Activated CD4-positive, alpha-beta T cell treated with anti-CD3 and anti-CD28 coated beads, Interleukin-2, amount 10 ng/mL, durations not matched to agents 7 days and 5 days (primary cell): ENCODE measurements at regions not wholly inside any gene's neighbourhood (a gene's known extent, or its start where the extent isn't known, plus 50 kb on each side); places are given as distances from the start of the nearest gene placed in this dataset.

Experiments
- CTCF ChIA-PET: fragments of 350-600 bp; sonication (Branson Sonifier 250); formaldehyde crosslinking; loops from one replicate; lab custom pipeline; 2021; ENCODE audit warnings: antibody characterized with exemption; lab: Charles Lee
- POLR2A ChIA-PET: fragments of 350-600 bp; sonication (Branson Sonifier 250); formaldehyde crosslinking; loops from one replicate; lab custom pipeline; 2021; ENCODE audit warnings: antibody characterized with exemption; lab: Charles Lee
- DNase-seq: peaks from one replicate; pipeline ENCODE4 v3.0.0-alpha.2; 2020
- H3K27ac Mint-ChIP-seq: one replicate; pipeline ENCODE4 v1.8.0; 2021; ENCODE audit warnings: mild to moderate bottlenecking, moderate library complexity, mixed read lengths
- H3K27me3 Mint-ChIP-seq: one replicate; pipeline ENCODE4 v1.8.0; 2021; ENCODE audit warnings: mixed read lengths
- H3K36me3 Mint-ChIP-seq: one replicate; pipeline ENCODE4 v1.8.0; 2021; ENCODE audit warnings: low read depth, mixed read lengths
- H3K4me1 Mint-ChIP-seq: one replicate; pipeline ENCODE4 v1.8.0; 2021; ENCODE audit warnings: mixed read lengths
- H3K4me3 Mint-ChIP-seq: one replicate; pipeline ENCODE4 v1.8.0; 2021; ENCODE audit warnings: mild to moderate bottlenecking, moderate library complexity, mixed read lengths
- H3K9me3 Mint-ChIP-seq: one replicate; pipeline ENCODE4 v1.8.0; 2021; ENCODE audit warnings: mixed read lengths

DNA sequence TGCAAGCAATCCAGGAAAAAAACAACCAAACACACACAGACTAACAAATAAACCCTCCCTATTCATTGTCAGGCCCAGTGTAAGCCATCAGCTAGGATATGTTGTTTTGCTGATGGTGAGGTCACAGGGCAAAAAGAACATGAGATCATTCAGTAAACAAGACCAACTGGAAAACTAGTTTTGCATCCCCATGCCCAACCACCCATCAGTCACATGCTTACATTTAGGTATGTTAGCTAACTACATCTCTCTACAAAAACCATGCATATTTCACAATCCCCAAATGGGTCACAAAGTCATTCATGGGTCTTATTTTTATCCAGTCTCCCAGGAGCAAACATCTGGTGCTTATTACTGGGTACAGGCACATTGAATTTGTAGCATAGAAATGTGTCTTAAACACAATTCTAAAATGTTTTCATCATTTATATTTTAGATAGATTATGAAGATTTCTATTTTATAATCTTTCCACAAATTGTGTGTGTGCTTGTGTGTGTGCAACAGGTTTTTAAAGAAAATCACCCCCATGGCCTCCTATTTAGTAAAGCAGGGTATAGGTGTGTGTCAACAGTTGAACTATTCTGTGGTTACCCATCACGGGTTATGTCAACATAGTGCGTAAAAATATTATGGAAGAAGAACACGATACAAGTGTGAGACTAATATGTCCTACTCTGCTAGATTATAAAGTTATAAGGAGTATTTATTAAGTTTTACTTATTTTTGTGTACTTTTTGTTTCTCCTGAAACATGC is 103.8 kb upstream of the AKR1E2 start:
- H3K27me3 Mint-ChIP-seq, result peaks cover 12% of the 10 kb centered on the region
- ChIA-PET CTCF (interaction anchor here (0.7 kb wide), 1 partner anchor 395 kb away, joined by 3 read pairs; no protein-coding TSS in a partner anchor), POLR2A (no interaction called here)
- no peak for DNase-seq
- peaks cover 2% of the 10 kb centered on the region for H3K9me3 Mint-ChIP-seq
- no peak overlapping the region for H3K4me3 Mint-ChIP-seq
- H3K36me3 Mint-ChIP-seq, result no peaks in the 10 kb centered on the region
- no peak overlapping the region for H3K27ac Mint-ChIP-seq
- H3K4me1 Mint-ChIP-seq, result no peaks in the 10 kb centered on the region

DNA sequence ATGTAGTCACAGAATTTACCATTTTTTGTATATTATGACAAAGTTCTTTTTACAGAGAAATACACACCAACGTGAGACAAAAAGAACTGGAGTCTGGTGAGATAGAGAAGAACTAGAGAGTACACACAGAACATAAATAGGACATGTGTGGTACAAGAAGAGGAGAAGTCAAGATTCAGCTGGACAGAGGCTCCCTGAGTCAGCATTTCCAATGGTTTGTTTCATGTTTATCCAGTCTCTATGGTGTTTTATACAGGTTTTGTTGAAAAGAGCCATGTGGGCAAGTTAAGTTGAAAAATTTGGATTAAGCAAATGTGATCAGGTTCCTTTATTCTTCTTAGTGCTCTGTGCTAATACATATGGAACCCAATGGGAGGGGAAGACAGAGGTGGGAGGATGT is 105.5 kb upstream of the AKR1E2 start:
- H3K4me3 Mint-ChIP-seq, result no peak overlapping the region
- peaks cover 2% of the 10 kb centered on the region for H3K9me3 Mint-ChIP-seq
- ChIA-PET POLR2A (no interaction called here), CTCF (no interaction called here)
- DNase-seq, result no peak
- H3K4me1 Mint-ChIP-seq, result no peaks in the 10 kb centered on the region
- H3K27me3 Mint-ChIP-seq, result peaks cover 18% of the 10 kb centered on the region
- no peaks in the 10 kb centered on the region for H3K36me3 Mint-ChIP-seq
- H3K27ac Mint-ChIP-seq, result no peak overlapping the region

GRCh38 chr10:4719671-4720070 is 106.3 kb upstream of the AKR1E2 start:
- H3K27ac Mint-ChIP-seq, result no peak overlapping the region
- ChIA-PET POLR2A (no interaction called here), CTCF (no interaction called here)
- peaks cover 2% of the 10 kb centered on the region for H3K9me3 Mint-ChIP-seq
- peaks cover 20% of the 10 kb centered on the region for H3K27me3 Mint-ChIP-seq
- H3K36me3 Mint-ChIP-seq, result no peaks in the 10 kb centered on the region
- H3K4me1 Mint-ChIP-seq, result no peaks in the 10 kb centered on the region
- H3K4me3 Mint-ChIP-seq, result no peak overlapping the region
- no peak for DNase-seq

DNA sequence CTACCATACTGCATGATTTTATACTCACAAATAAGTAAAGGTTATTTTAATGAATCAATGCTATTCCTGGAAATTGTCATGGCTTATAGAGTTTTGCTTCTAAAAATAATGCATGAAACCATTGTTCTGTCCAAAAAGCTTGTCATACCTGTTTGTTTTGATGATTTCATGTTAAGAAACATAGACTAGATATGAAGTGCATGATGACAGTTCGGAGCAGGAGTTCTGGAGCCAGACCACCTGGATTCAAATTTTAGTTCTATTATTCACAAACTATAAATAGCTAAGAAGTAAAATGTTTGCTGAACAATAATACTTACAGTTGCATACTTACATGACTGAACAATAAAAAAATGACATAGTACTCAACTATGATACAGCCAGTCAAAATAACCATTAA is 107.0 kb upstream of the AKR1E2 start:
- H3K27ac Mint-ChIP-seq, result no peak overlapping the region
- H3K4me3 Mint-ChIP-seq, result no peak overlapping the region
- POLR2A ChIA-PET, result no interaction called here
- H3K27me3 Mint-ChIP-seq, result peaks cover 22% of the 10 kb centered on the region
- no peaks in the 10 kb centered on the region for H3K4me1 Mint-ChIP-seq
- H3K36me3 Mint-ChIP-seq, result no peaks in the 10 kb centered on the region
- H3K9me3 Mint-ChIP-seq, result peaks cover 2% of the 10 kb centered on the region
- no peak for DNase-seq
- CTCF ChIA-PET, result no interaction called here

- POLR2A ChIA-PET, result no interaction called here
- CTCF ChIA-PET, result no interaction called here
- H3K27ac Mint-ChIP-seq, result no peak overlapping the region
- no peaks in the 10 kb centered on the region for H3K36me3 Mint-ChIP-seq
- H3K4me3 Mint-ChIP-seq, result no peak overlapping the region
- peaks cover 22% of the 10 kb centered on the region for H3K27me3 Mint-ChIP-seq
- no peaks in the 10 kb centered on the region for H3K4me1 Mint-ChIP-seq
- no peak for DNase-seq
- peaks cover 2% of the 10 kb centered on the region for H3K9me3 Mint-ChIP-seq
Measured at GRCh38 chr10:4718544-4718943, 107.5 kb upstream of the AKR1E2 start.

GRCh38 chr10:4717670-4718069 is 108.3 kb upstream of the AKR1E2 start:
- POLR2A ChIA-PET, result no interaction called here
- Mint-ChIP-seq H3K36me3 (no peaks in the 10 kb centered on the region), H3K4me1 (no peaks in the 10 kb centered on the region), H3K4me3 (no peak overlapping the region), H3K9me3 (peaks cover 2% of the 10 kb centered on the region), H3K27ac (no peak overlapping the region), H3K27me3 (peaks cover 19% of the 10 kb centered on the region)
- DNase-seq, result no peak
- CTCF ChIA-PET, result interaction anchor here (1.0 kb wide), 1 partner anchor 13 kb away, joined by 3 read pairs; no protein-coding TSS in a partner anchor

DNA sequence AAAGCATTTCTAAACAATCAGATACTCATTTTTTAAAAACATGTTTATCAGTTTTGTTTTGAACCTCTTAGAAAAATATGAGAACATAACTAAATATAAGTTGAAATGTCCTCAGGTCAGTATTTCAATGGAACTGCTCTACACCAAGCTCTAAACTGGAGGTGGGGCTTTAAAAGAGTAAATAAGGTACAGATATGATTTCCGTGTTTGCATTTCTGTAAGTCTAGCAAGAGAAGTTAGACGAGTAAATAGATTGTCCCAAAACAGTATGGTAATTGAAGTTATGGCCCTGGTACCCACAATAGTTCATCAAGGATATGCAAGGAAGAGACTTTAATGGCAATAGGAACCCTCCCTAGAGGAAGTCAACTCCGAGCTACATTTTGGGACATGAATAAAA is 115.1 kb upstream of the AKR1E2 start:
- Mint-ChIP-seq H3K9me3 (no peaks in the 10 kb centered on the region), H3K36me3 (no peaks in the 10 kb centered on the region), H3K4me3 (no peak overlapping the region), H3K4me1 (no peaks in the 10 kb centered on the region), H3K27ac (no peak overlapping the region), H3K27me3 (peaks cover 8% of the 10 kb centered on the region)
- no peak for DNase-seq
- CTCF ChIA-PET, result no interaction called here
- POLR2A ChIA-PET, result no interaction called here

DNA sequence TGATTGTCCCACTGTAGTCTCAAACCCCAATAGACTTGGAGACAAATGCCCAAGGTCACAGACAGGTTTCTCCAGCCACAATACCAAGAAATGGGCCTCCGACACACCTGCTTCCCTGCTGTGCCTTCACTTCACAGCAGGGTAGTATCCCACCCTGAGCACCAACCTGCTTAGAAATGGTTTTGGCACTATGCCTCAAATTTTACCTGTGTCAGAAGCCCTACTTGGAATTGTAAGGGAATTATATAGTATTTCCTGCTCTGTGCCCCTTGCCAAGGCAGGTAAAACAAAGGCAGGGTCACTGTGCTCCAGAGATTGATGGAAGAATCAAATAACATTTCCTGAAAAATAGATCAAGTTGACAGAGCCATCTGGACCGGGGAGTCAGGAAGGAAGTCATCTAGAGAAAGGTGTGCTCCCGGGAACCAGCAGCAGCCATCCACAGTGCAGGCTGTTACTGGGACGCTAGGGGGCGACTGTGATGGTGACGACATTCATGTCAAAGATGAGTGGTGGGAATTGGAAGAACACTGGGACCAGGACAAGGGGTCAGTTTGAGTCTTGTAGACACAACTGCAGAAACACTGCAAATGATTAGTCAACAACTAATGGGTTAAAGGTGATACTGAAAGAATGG is 117.8 kb upstream of the AKR1E2 start:
- no peaks in the 10 kb centered on the region for H3K4me1 Mint-ChIP-seq
- DNase-seq, result peak; percentile 10
- H3K36me3 Mint-ChIP-seq, result no peaks in the 10 kb centered on the region
- H3K4me3 Mint-ChIP-seq, result no peak overlapping the region
- ChIA-PET CTCF (no interaction called here), POLR2A (no interaction called here)
- H3K27me3 Mint-ChIP-seq, result peaks cover 6% of the 10 kb centered on the region
- no peak overlapping the region for H3K27ac Mint-ChIP-seq
- H3K9me3 Mint-ChIP-seq, result no peaks in the 10 kb centered on the region

DNA sequence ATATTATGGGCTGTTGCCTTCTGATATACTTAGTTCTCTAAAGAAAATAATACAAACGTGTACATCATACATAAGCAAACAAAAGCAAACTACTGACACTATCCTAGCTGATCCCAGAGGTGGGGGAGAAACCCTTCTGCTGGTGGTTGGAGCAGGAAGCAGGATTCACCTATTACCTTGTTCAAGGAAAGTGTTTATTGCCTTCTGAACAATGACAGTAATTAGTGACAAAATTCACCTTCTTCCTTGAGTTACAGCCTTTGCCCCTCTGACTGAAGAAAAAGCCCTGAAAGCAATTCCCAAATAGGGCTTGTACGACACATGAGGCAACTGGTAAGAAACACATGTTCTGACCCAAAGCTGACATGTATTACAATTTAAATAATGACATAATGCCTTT is 118.8 kb upstream of the AKR1E2 start:
- no peaks in the 10 kb centered on the region for H3K9me3 Mint-ChIP-seq
- H3K27ac Mint-ChIP-seq, result no peak overlapping the region
- CTCF ChIA-PET, result no interaction called here
- no peak for DNase-seq
- no peak overlapping the region for H3K4me3 Mint-ChIP-seq
- no peaks in the 10 kb centered on the region for H3K36me3 Mint-ChIP-seq
- H3K27me3 Mint-ChIP-seq, result peaks cover 6% of the 10 kb centered on the region
- H3K4me1 Mint-ChIP-seq, result no peaks in the 10 kb centered on the region
- POLR2A ChIA-PET, result no interaction called here

DNA sequence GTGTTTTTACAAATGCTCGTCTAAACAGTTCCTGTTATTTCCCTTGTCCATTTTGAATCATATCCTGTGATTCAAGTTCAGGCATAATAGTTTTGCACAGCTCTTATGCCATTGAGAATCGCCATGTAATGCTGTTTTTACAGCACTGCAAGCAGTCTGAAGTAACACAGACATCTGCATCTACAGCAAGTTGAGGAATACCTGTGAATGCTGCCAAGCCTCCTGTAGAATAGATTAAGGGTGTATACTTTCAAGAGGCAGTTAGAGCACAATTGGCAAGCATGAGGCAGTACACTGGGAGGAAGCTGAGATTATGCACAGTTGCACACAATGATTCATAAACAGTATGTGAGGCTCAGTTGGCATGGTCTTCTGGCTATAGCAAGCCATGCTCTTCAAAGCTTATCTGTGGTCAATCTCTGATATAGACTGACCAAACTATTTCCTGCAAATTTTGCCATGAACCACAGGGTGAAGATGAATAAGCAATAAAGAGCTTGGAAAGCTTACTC is 121.9 kb upstream of the AKR1E2 start:
- POLR2A ChIA-PET, result no interaction called here
- H3K27me3 Mint-ChIP-seq, result peaks cover 14% of the 10 kb centered on the region

GRCh38 chr10:4701016-4701415 is 125.0 kb upstream of the AKR1E2 start:
- CTCF ChIA-PET, result no interaction called here

More for the DNA sequence above, 121.9 kb upstream of the AKR1E2 start:
- H3K4me1 Mint-ChIP-seq, result no peaks in the 10 kb centered on the region
- DNase-seq, result no peak
- H3K9me3 Mint-ChIP-seq, result no peaks in the 10 kb centered on the region
- H3K4me3 Mint-ChIP-seq, result no peak overlapping the region
- CTCF ChIA-PET, result interaction anchor here (1.0 to 1.2 kb wide), 2 partner anchors 8 to 14 kb away, joined by 3 to 4 read pairs; no protein-coding TSS in a partner anchor
- no peaks in the 10 kb centered on the region for H3K36me3 Mint-ChIP-seq
- no peak overlapping the region for H3K27ac Mint-ChIP-seq

GRCh38 chr10:4699950-4700730 is 125.9 kb upstream of the AKR1E2 start:
- POLR2A ChIA-PET, result no interaction called here
- Mint-ChIP-seq H3K36me3 (no peaks in the 10 kb centered on the region), H3K9me3 (no peaks in the 10 kb centered on the region), H3K4me3 (no peak overlapping the region), H3K27me3 (peaks cover 16% of the 10 kb centered on the region), H3K27ac (no peak overlapping the region), H3K4me1 (no peaks in the 10 kb centered on the region)
- DNase-seq, result no peak
- CTCF ChIA-PET, result no interaction called here

More at GRCh38 chr10:4701016-4701415, 125.0 kb upstream of the AKR1E2 start:
- POLR2A ChIA-PET, result no interaction called here
- H3K4me1 Mint-ChIP-seq, result no peaks in the 10 kb centered on the region
- H3K36me3 Mint-ChIP-seq, result no peaks in the 10 kb centered on the region
- H3K27me3 Mint-ChIP-seq, result peaks cover 19% of the 10 kb centered on the region
- no peak overlapping the region for H3K27ac Mint-ChIP-seq
- no peak overlapping the region for H3K4me3 Mint-ChIP-seq
- no peaks in the 10 kb centered on the region for H3K9me3 Mint-ChIP-seq
- DNase-seq, result no peak

DNA sequence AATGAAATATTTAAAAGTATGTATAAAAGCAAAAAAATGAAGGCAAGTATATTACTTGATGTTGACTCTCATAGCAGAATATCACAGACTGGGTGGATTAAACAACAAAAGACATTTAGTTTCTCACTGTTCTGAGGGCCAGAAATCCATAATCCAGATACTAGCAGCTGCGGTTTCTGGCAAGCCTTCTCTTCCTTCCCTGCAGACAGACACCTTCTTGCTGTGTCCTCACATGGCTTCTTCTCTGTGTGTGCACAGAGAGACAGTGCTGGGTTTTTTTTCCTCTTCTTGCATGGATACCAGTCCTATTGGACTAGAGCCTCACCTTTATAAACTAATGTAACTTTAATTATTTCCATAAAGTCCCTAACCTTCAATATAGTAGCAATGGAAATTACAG is 127.9 kb upstream of the AKR1E2 start:
- Mint-ChIP-seq H3K27me3 (peaks cover 16% of the 10 kb centered on the region), H3K4me3 (no peak overlapping the region), H3K9me3 (no peaks in the 10 kb centered on the region), H3K4me1 (no peaks in the 10 kb centered on the region), H3K27ac (no peak overlapping the region), H3K36me3 (no peaks in the 10 kb centered on the region)
- ChIA-PET POLR2A (no interaction called here), CTCF (no interaction called here)
- DNase-seq, result no peak
